ENCODE measurements at regions not wholly inside any gene's neighbourhood (a gene's known extent, or its start where the extent isn't known, plus 50 kb on each side); places are given as distances from the start of the nearest gene placed in this dataset.
A peak's percentile ranks its signal among the peaks of the same experiment; 100 is the strongest.

GRCh38 chr13:76331943-76332712 lies 554.1 kb downstream of the KCTD12 start:
- no peak overlapping the region for H3K9ac ChIP-seq (replicated peaks; ENCODE audit: extremely low read depth, insufficient read depth, low read length)
- no peaks in the 10 kb centered on the region for H3K4me1 ChIP-seq (ENCODE audit: control insufficient read depth, extremely low read depth, insufficient read depth, low read length)
- no peak for FAIRE-seq
- ChIA-PET CTCF (no interaction called here), POLR2A (no interaction called here)
- no peaks in the 10 kb centered on the region for H3K9me1 ChIP-seq (replicated peaks; ENCODE audit: control insufficient read depth, extremely low read depth, insufficient read depth, low read length)
- H3K79me2 ChIP-seq (ENCODE audit: control insufficient read depth, insufficient read depth, low read length) = no peaks in the 10 kb centered on the region
- no peak overlapping the region for H3K4me3 ChIP-seq (replicated peaks in 1 of 3; ENCODE audit: insufficient read depth in 1 of 3, low read depth in 1 of 3, low read length in 3 of 3)
- H3K4me2 ChIP-seq (ENCODE audit: insufficient read depth, low read length) = no peak overlapping the region
- intact Hi-C loops (cut with micrococcal nuclease) (no loop called here), dilution Hi-C loops (cut with MboI; ENCODE audit: extremely low pct_ligation_motif_present, low sequenced_read_pairs) (no loop called here)
- TF ChIP-seq POLR2A (IDR thresholded peaks at IDR 0.05; ENCODE audit: low read depth, low read length) (no peak), MAX (IDR thresholded peaks at IDR 0.05; ENCODE audit: insufficient read depth, insufficient read length) (no peak), JUN (IDR thresholded peaks at IDR 0.05; ENCODE audit: borderline replicate concordance, insufficient read depth, insufficient read length, low read depth) (no peak), GATA2 (IDR thresholded peaks at IDR 0.05; ENCODE audit: insufficient read depth, insufficient read length, low read depth, low read length) (no peak), CTCF (IDR thresholded peaks at IDR 0.05; ENCODE audit: extremely low read depth in 1 of 2, insufficient read depth in 1 of 2, low read depth in 1 of 2, low read length in 2 of 2) (no peak), EZH2 (IDR thresholded peaks at IDR 0.05; ENCODE audit: borderline replicate concordance, low read depth, low read length, severe bottlenecking) (no peak), FOS (IDR thresholded peaks at IDR 0.05; ENCODE audit: borderline replicate concordance, insufficient read depth, low read length) (no peak), POLR2AphosphoS5 (IDR thresholded peaks at IDR 0.05; ENCODE audit: insufficient read depth, low read depth, low read length) (no peak), MYC (IDR thresholded peaks at IDR 0.05; ENCODE audit: low read depth, low read length) (no peak)
- H3K27ac ChIP-seq (ENCODE audit: insufficient read depth, low read depth, low read length) = no peak overlapping the region
- DNase-seq (ENCODE audit: low read depth, low spot score) = peak; percentile 26
- no peak overlapping the region for H2AFZ ChIP-seq (ENCODE audit: low read depth, low read length)
- H3K27me3 ChIP-seq (ENCODE audit: control insufficient read depth in 2 of 2, insufficient read depth in 2 of 2, low read length in 2 of 2) = no peaks in the 10 kb centered on the region
- H3K9me3 ChIP-seq (replicated peaks; ENCODE audit: control insufficient read depth, insufficient read depth, low read length) = no peaks in the 10 kb centered on the region
- H4K20me1 ChIP-seq (replicated peaks; ENCODE audit: control insufficient read depth, extremely low read depth, insufficient read depth, low read length) = no peaks in the 10 kb centered on the region
- no TSS peak for BruUV-seq (replicated peaks)
- no peaks in the 10 kb centered on the region for H3K36me3 ChIP-seq (ENCODE audit: control insufficient read depth in 2 of 2, extremely low read depth in 1 of 2, insufficient read depth in 2 of 2, low read length in 2 of 2)

Measured in endothelial cell of umbilical vein (primary cell).